Body of pancreas (tissue), 4 donors: ENCODE measurements at regions not wholly inside any gene's neighbourhood (a gene's known extent, or its start where the extent isn't known, plus 50 kb on each side); places are given as distances from the start of the nearest gene placed in this dataset.

Source experiments
- POLR2A ChIP-seq, 3 donors: fragments of 450-650 bp; IDR thresholded peaks; one replicate each; pipeline ENCODE4 v1.6.1; 2016; ENCODE audit warnings: antibody characterized with exemption in 3 of 3, mild to moderate bottlenecking in 2 of 3
- TF ChIP-seq, protein P1 (sequence below), 7 experiments: fragments of 450-650 bp in 4 of 7; fragments of 200-600 bp in 3 of 7; sonication (generic) in 3 of 7; IDR thresholded peaks; one replicate each; pipeline ENCODE4 v1.5.1; 2016 to 2019; ENCODE audit warnings: antibody characterized with exemption in 7 of 7

GRCh38 chr13:72457151-72457550, 270.3 kb downstream of the MZT1 start:
- TF ChIP-seq, protein P1, sequence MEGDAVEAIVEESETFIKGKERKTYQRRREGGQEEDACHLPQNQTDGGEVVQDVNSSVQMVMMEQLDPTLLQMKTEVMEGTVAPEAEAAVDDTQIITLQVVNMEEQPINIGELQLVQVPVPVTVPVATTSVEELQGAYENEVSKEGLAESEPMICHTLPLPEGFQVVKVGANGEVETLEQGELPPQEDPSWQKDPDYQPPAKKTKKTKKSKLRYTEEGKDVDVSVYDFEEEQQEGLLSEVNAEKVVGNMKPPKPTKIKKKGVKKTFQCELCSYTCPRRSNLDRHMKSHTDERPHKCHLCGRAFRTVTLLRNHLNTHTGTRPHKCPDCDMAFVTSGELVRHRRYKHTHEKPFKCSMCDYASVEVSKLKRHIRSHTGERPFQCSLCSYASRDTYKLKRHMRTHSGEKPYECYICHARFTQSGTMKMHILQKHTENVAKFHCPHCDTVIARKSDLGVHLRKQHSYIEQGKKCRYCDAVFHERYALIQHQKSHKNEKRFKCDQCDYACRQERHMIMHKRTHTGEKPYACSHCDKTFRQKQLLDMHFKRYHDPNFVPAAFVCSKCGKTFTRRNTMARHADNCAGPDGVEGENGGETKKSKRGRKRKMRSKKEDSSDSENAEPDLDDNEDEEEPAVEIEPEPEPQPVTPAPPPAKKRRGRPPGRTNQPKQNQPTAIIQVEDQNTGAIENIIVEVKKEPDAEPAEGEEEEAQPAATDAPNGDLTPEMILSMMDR (IDR thresholded peaks at IDR 0.05): no peak
- no peak for TF ChIP-seq POLR2A (IDR thresholded peaks at IDR 0.05)
